ENCODE measurements at regions not wholly inside any gene's neighbourhood (a gene's known extent, or its start where the extent isn't known, plus 50 kb on each side); places are given as distances from the start of the nearest gene placed in this dataset.
"Not testable (repeated sequence)": the region's sequence is repeated elsewhere in the genome, so short reads cannot be mapped to it uniquely, and the experiment has no call there.

DNA sequence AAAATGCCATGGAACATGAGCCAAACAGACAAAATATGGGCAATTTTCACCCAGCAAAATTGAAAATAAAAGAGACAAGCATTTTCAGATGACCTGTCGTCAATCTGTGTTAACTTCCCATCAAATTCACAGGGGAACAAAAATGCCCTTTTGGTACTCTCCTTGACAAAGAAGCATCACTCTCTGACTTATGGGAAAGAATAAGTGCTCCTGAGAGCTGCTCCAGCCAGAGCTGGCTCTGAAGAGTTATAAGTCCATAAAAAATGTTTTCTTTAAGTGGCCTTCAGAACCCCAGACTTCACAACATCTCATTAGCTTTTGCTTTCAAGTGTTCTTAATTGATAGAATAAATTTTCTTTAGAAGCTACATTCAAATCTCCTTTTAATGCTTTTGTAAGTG, 721.4 kb upstream of the GOT2 start:
- TF ChIP-seq, protein P1, sequence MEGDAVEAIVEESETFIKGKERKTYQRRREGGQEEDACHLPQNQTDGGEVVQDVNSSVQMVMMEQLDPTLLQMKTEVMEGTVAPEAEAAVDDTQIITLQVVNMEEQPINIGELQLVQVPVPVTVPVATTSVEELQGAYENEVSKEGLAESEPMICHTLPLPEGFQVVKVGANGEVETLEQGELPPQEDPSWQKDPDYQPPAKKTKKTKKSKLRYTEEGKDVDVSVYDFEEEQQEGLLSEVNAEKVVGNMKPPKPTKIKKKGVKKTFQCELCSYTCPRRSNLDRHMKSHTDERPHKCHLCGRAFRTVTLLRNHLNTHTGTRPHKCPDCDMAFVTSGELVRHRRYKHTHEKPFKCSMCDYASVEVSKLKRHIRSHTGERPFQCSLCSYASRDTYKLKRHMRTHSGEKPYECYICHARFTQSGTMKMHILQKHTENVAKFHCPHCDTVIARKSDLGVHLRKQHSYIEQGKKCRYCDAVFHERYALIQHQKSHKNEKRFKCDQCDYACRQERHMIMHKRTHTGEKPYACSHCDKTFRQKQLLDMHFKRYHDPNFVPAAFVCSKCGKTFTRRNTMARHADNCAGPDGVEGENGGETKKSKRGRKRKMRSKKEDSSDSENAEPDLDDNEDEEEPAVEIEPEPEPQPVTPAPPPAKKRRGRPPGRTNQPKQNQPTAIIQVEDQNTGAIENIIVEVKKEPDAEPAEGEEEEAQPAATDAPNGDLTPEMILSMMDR (IDR thresholded peaks at IDR 0.05; ENCODE audit: low read depth, low read length), result no peak
- no peak for DNase-seq
- no peak overlapping the region for H3K27ac ChIP-seq

DNA sequence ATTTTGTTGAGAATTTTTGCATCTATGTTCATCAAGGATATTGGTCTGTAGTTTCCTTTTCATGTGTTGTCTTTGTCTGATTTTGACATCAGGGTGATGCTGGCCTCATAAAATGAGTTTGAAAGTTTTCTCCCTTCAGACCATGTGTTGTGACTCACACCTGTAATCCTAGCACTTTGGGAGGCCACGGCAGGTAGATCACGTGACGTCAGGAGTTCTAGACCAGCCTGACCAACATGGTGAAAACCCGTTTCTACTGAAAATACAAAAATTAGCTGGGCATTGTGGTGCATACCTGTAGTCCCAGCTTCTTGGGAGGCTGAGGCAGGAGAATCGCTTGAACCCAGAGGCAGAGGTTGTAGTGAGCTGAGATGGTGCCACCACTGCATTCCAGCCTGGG, 716.4 kb upstream of the GOT2 start:
- not testable (repeated sequence) for H3K27ac ChIP-seq

More for the DNA sequence above, 721.4 kb upstream of the GOT2 start:
- Histone ChIP-seq H3K36me3 (no peaks in the 10 kb centered on the region), H3K4me3 (ENCODE audit: low read depth, low read length) (no peak overlapping the region), H3K9me3 (ENCODE audit: severe bottlenecking) (no peaks in the 10 kb centered on the region), H3K27me3 (ENCODE audit: insufficient read depth, low read depth, severe bottlenecking) (no peaks in the 10 kb centered on the region)

DNA sequence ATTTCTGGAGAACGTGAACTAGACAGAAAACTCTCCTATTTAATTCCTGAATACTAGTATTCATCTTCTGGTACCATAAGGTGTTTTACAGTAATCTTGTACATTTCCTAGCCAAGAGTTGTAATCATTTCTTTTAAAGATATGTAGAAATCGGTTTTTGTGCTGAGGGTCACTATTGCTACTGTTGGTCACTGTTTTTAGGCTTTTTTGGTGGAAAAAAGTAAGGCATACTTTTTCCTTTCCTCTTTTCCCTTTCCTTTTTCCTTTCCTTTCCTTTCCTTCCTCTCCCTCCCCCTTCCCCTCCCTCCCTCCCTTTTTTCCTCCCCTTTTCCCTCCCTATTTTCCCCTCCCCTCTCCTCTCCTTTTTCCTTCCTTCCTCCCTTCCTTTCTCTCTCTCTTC, 706.4 kb upstream of the GOT2 start:
- Histone ChIP-seq H3K4me3 (ENCODE audit: low read depth, low read length) (no peak overlapping the region), H3K9me3 (ENCODE audit: severe bottlenecking) (no peaks in the 10 kb centered on the region), H3K27ac (no peak overlapping the region), H3K27me3 (ENCODE audit: insufficient read depth, low read depth, severe bottlenecking) (no peaks in the 10 kb centered on the region), H3K36me3 (no peaks in the 10 kb centered on the region)
- DNase-seq, result no peak
- TF ChIP-seq, protein P1 (IDR thresholded peaks at IDR 0.05; ENCODE audit: low read depth, low read length), result no peak

More for the DNA sequence above, 716.4 kb upstream of the GOT2 start:
- not testable (repeated sequence) for H3K9me3 ChIP-seq (ENCODE audit: severe bottlenecking); H3K27me3 ChIP-seq (ENCODE audit: insufficient read depth, low read depth, severe bottlenecking); DNase-seq; H3K4me3 ChIP-seq (ENCODE audit: low read depth, low read length); H3K36me3 ChIP-seq

DNA sequence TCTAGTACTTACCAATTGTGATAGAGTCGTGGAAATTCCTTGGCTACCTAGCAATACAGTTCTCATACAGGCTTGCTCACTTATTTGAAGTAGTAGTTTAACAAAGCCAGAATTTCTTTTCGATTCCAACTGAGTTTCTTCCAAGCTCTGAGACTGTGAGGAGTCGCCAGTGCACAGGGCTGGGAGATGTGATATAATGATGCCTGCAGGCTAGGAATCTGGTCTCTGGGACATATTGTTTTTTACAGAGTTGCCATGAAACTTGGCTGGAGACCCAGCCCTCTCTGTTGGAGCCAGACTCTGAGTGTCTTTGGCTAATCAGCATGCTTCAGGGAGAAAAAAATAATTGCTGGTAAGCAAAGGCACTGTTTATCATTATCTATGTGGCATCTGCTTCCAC, 698.8 kb upstream of the GOT2 start:
- DNase-seq, result no peak
- TF ChIP-seq, protein P1 (IDR thresholded peaks at IDR 0.05; ENCODE audit: low read depth, low read length), result no peak

DNA sequence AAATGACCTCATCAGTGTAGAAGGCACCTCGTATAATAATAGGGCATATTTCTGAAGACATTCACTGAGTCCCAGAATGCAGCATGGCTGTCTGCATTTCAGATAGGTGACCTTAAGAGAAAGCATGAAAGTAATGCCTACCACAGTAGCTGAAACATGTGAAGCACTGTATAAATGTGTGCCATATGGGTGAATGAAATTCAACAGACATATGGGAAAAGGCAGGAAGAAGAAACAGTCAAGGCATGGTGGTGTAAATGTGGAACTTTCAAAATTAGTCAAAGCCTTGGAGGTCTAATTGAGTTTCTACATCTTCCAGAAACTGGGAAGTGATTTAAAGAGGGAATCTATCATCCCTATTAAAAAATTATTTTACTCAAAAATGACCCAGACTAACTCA, 698.2 kb upstream of the GOT2 start:
- no peak for DNase-seq
- no peak overlapping the region for H3K27ac ChIP-seq
- no peaks in the 10 kb centered on the region for H3K36me3 ChIP-seq
- TF ChIP-seq, protein P1 (IDR thresholded peaks at IDR 0.05; ENCODE audit: low read depth, low read length), result no peak
- no peaks in the 10 kb centered on the region for H3K27me3 ChIP-seq (ENCODE audit: insufficient read depth, low read depth, severe bottlenecking)
- H3K4me3 ChIP-seq (ENCODE audit: low read depth, low read length), result no peak overlapping the region
- no peaks in the 10 kb centered on the region for H3K9me3 ChIP-seq (ENCODE audit: severe bottlenecking)

More for the DNA sequence above, 698.8 kb upstream of the GOT2 start:
- H3K36me3 ChIP-seq, result no peaks in the 10 kb centered on the region
- no peaks in the 10 kb centered on the region for H3K27me3 ChIP-seq (ENCODE audit: insufficient read depth, low read depth, severe bottlenecking)
- H3K27ac ChIP-seq, result no peak overlapping the region
- H3K9me3 ChIP-seq (ENCODE audit: severe bottlenecking), result no peaks in the 10 kb centered on the region
- H3K4me3 ChIP-seq (ENCODE audit: low read depth, low read length), result no peak overlapping the region

DNA sequence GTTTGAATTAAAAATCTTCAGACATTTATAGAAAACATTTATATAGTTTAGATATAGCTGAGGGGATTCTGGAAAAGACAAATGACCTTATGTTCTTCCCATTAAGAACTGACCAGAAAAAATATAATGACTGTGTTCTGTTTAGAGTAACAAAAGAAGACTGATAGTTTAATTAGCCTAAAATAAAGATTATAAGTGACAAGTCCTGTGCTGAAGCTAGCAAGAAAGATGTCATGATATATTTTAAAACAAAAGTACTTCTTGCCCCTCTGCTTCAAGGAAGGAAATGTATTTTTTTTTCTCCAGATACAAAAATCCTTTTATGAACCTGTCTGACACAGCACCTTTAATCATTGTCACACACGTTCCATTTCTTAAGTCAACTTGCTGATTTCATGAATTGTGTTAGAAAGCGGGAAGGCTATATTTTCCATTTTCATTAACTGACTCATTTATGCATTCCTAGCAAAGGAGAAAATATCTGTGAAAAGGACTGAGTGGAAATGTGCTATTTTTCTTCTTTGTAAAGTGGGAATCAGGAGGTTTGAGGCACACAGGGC, 690.7 kb upstream of the GOT2 start:
- no peaks in the 10 kb centered on the region for H3K9me3 ChIP-seq (ENCODE audit: severe bottlenecking)
- no peak for DNase-seq
- TF ChIP-seq, protein P1 (IDR thresholded peaks at IDR 0.05; ENCODE audit: low read depth, low read length), result no peak

More for the DNA sequence above, 690.7 kb upstream of the GOT2 start:
- no peak overlapping the region for H3K4me3 ChIP-seq (ENCODE audit: low read depth, low read length)
- no peaks in the 10 kb centered on the region for H3K27me3 ChIP-seq (ENCODE audit: insufficient read depth, low read depth, severe bottlenecking)
- no peak overlapping the region for H3K27ac ChIP-seq
- no peaks in the 10 kb centered on the region for H3K36me3 ChIP-seq

Measured in WERI-Rb-1 (cell line).